Suprapubic skin (tissue), 4 donors: ENCODE measurements at regions not wholly inside any gene's neighbourhood (a gene's known extent, or its start where the extent isn't known, plus 50 kb on each side); places are given as distances from the start of the nearest gene placed in this dataset.

ENCODE experiments used
- DNase-seq, 2 donors: peaks; one replicate each; pipeline ENCODE4 v3.0.0-alpha.2; 2019; ENCODE audit warnings: low spot score in 2 of 2
- H3K27ac ChIP-seq: fragments of 200-600 bp; sonication (generic); one replicate; pipeline ENCODE4 v1.5.1; 2019
- H3K27me3 ChIP-seq: fragments of 200-600 bp; sonication (generic); one replicate; pipeline ENCODE4 v1.5.1; 2019
- H3K36me3 ChIP-seq: fragments of 200-600 bp; sonication (generic); one replicate; pipeline ENCODE4 v1.5.1; 2019
- H3K4me1 ChIP-seq: fragments of 200-600 bp; sonication (generic); one replicate; pipeline ENCODE4 v1.5.1; 2019
- H3K4me3 ChIP-seq: fragments of 200-600 bp; sonication (generic); one replicate; pipeline ENCODE4 v1.5.1; 2019; ENCODE audit warnings: mild to moderate bottlenecking
- H3K9me3 ChIP-seq: fragments of 200-600 bp; sonication (generic); one replicate; pipeline ENCODE4 v1.5.1; 2019
- CTCF ChIP-seq, 2 donors: fragments of 200-600 bp in 1 of 2; fragments of 450-650 bp in 1 of 2; sonication (generic) in 1 of 2; IDR thresholded peaks; one replicate each; pipeline ENCODE4 v1.5.1; 2016 to 2019; ENCODE audit warnings: antibody characterized with exemption in 2 of 2, mild to moderate bottlenecking in 1 of 2, moderate library complexity in 1 of 2
- EP300 ChIP-seq: sonication (generic); formaldehyde crosslinking; IDR thresholded peaks from one replicate; pipeline ENCODE4 v1.6.1; 2017; ENCODE audit warnings: antibody characterized with exemption
- POLR2A ChIP-seq, 2 donors: fragments of 450-650 bp; IDR thresholded peaks; one replicate each; pipeline ENCODE4 v1.6.1; 2017; ENCODE audit warnings: antibody characterized with exemption in 2 of 2, mild to moderate bottlenecking in 2 of 2, moderate library complexity in 2 of 2
- POLR2AphosphoS5 ChIP-seq, 3 donors: sonication (generic); formaldehyde crosslinking; IDR thresholded peaks; one replicate each; pipeline ENCODE4 v1.6.1; 2017; ENCODE audit warnings: antibody characterized with exemption in 3 of 3
- WGBS: methylation state at CpG from one replicate; pipeline ENCODE4 v1.1.5; 2018; 5-methylcytosine and 5-hydroxymethylcytosine counted together

GRCh38 chr14:61111209-61111665 is 130.2 kb downstream of the SLC38A6 start:
- whole genome bisulfite sequencing = 49% methylated on average over 23 of the region's 23 CpGs
- Histone ChIP-seq H3K9me3 (peaks cover 5% of the 10 kb centered on the region), H3K36me3 (no peaks in the 10 kb centered on the region), H3K27ac (no peak overlapping the region), H3K27me3 (peaks cover 4% of the 10 kb centered on the region), H3K4me1 (peaks cover 12% of the 10 kb centered on the region), H3K4me3 (no peak overlapping the region)
- no peak for TF ChIP-seq CTCF (IDR thresholded peaks at IDR 0.05)
- TF ChIP-seq EP300 = no peak
- TF ChIP-seq POLR2A (IDR thresholded peaks at IDR 0.05) = no peak
- TF ChIP-seq POLR2AphosphoS5 (IDR thresholded peaks at IDR 0.05) = no peak
- no peak for DNase-seq

GRCh38 chr14:61110316-61111082 is 129.5 kb downstream of the SLC38A6 start:
- H3K4me1 ChIP-seq = peaks cover 12% of the 10 kb centered on the region
- H3K36me3 ChIP-seq = no peaks in the 10 kb centered on the region
- H3K27ac ChIP-seq = no peak overlapping the region
- H3K9me3 ChIP-seq = peaks cover 5% of the 10 kb centered on the region
- peaks cover 4% of the 10 kb centered on the region for H3K27me3 ChIP-seq
- TF ChIP-seq EP300 (no peak), CTCF (IDR thresholded peaks at IDR 0.05) (no peak), POLR2A (IDR thresholded peaks at IDR 0.05) (no peak), POLR2AphosphoS5 (IDR thresholded peaks at IDR 0.05) (no peak)
- 76% methylated on average over 9 of the region's 9 CpGs for WGBS
- no peak for DNase-seq
- no peak overlapping the region for H3K4me3 ChIP-seq

DNA sequence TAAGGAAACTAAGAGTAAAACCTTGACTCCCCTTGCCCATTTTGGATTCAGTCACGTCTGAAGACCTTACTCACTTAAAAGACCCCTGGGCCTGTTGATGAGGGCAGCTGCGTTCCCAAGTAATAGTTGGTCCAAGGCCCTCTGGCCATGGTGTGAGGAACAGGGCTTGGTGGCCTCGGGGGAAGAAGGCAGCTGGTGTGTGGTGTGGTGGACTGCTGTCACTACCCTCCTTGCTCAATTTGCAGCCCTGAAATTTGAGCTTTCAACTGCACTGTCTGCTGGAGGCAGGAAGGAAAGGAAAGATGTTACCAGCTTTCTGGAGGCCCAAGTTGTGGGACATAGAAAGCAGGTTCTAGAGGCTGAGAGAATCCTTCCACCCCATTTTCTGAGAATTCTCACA is 128.2 kb downstream of the SLC38A6 start:
- Histone ChIP-seq H3K4me3 (no peak overlapping the region), H3K27me3 (peaks cover 4% of the 10 kb centered on the region), H3K4me1 (peaks cover 15% of the 10 kb centered on the region), H3K27ac (no peak overlapping the region), H3K36me3 (no peaks in the 10 kb centered on the region), H3K9me3 (peaks cover under 1% of the 10 kb centered on the region)
- WGBS = 97% methylated on average over 3 of the region's 3 CpGs
- no peak for TF ChIP-seq CTCF (IDR thresholded peaks at IDR 0.05)
- no peak for TF ChIP-seq POLR2AphosphoS5 (IDR thresholded peaks at IDR 0.05)
- TF ChIP-seq EP300 = no peak
- TF ChIP-seq POLR2A (IDR thresholded peaks at IDR 0.05) = no peak
- no peak for DNase-seq

GRCh38 chr14:61108496-61109141 is 127.6 kb downstream of the SLC38A6 start:
- Histone ChIP-seq H3K4me1 (peaks cover 21% of the 10 kb centered on the region), H3K27ac (no peak overlapping the region), H3K4me3 (no peak overlapping the region), H3K9me3 (no peaks in the 10 kb centered on the region), H3K27me3 (peaks cover 4% of the 10 kb centered on the region), H3K36me3 (no peaks in the 10 kb centered on the region)
- no peak for DNase-seq
- TF ChIP-seq EP300 (no peak), POLR2A (IDR thresholded peaks at IDR 0.05) (no peak), POLR2AphosphoS5 (IDR thresholded peaks at IDR 0.05) (no peak), CTCF (IDR thresholded peaks at IDR 0.05) (no peak)
- WGBS = 84% methylated on average over 10 of the region's 10 CpGs

GRCh38 chr14:61107869-61108493 is 126.9 kb downstream of the SLC38A6 start:
- Histone ChIP-seq H3K27ac (no peak overlapping the region), H3K9me3 (no peaks in the 10 kb centered on the region), H3K27me3 (peaks cover 4% of the 10 kb centered on the region), H3K36me3 (no peaks in the 10 kb centered on the region), H3K4me1 (peaks cover 27% of the 10 kb centered on the region), H3K4me3 (no peak overlapping the region)
- DNase-seq = no peak
- 78% methylated on average over 6 of the region's 6 CpGs for WGBS
- no peak for TF ChIP-seq EP300
- no peak for TF ChIP-seq POLR2A (IDR thresholded peaks at IDR 0.05)
- no peak for TF ChIP-seq POLR2AphosphoS5 (IDR thresholded peaks at IDR 0.05)
- TF ChIP-seq CTCF (IDR thresholded peaks at IDR 0.05) = no peak
